IPS DF 19.7 (cell line): ENCODE measurements at regions not wholly inside any gene's neighbourhood (a gene's known extent, or its start where the extent isn't known, plus 50 kb on each side); places are given as distances from the start of the nearest gene placed in this dataset.

Experiments
- DNase-seq: peaks from one replicate; pipeline ENCODE4 v3.0.0-alpha.2; 2013; ENCODE audit warnings: low read depth, low spot score

- no peak for DNase-seq
These were observed 646.9 kb downstream of the STPG2 start for GRCh38 chr4:97496298-97496873.

- no peak for DNase-seq
These were observed 644.4 kb downstream of the STPG2 start for GRCh38 chr4:97498875-97499274.

DNA sequence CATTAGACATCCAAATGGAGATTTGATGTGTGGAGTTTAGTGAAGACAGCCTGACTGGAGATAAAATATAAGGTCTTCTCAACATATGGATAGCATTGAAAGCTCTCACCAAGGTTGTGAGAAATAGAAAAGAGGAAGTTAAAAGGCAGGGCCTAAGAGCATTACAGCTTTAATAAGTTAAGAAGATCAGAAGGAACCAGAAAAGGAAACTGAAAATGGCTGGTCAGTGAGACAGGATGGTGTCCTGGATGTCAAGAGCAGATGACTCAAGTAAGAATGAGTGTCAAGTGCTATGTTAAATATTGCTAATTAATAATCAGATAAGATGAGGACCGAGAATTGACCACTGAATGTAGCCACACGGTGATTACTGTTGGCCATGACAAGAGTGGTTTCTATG lies 642.9 kb downstream of the STPG2 start:
- no peak for DNase-seq

- no peak for DNase-seq
These were observed 638.6 kb downstream of the STPG2 start for GRCh38 chr4:97504713-97505112.

DNA sequence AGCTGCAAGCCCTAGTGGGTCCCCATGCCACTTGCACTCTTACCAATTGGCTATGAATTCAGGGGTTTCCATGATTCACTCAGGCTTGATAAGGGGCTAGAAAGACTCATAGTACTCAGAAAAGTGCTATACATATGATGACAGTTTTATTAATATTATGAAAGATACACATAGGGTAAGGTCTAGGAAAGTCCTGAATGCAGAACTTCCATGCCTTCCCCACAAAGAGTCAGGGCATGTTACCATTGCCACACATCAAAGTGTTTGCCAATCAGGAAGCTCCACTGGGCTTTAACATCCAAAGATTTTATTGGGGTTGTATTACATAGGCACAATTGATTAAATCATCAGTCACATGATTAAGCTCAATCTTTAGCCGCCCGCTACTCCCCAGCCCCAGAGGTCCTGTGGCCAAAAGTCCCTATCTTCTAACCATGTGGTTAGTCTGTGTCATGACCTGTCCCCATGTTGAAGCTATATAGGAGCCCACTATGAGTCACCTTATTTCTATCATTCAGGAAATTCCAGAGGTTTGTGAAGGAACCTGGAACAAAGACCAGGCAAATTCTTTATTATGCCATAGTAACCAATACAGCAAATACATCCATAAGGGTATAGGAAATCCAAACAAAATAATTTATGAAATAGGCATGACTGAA lies 635.6 kb downstream of the STPG2 start:
- no peak for DNase-seq
